Putamen (tissue), 1 donor: ENCODE measurements at regions not wholly inside any gene's neighbourhood (a gene's known extent, or its start where the extent isn't known, plus 50 kb on each side); places are given as distances from the start of the nearest gene placed in this dataset.

Experiments used
- DNase-seq: peaks from one replicate; pipeline ENCODE4 v3.0.0-alpha.2; 2016; ENCODE audit warnings: low spot score

- DNase-seq, result no peak
These were observed 100.1 kb upstream of the DUSP10 start for GRCh38 chr1:221841983-221842335.

DNA sequence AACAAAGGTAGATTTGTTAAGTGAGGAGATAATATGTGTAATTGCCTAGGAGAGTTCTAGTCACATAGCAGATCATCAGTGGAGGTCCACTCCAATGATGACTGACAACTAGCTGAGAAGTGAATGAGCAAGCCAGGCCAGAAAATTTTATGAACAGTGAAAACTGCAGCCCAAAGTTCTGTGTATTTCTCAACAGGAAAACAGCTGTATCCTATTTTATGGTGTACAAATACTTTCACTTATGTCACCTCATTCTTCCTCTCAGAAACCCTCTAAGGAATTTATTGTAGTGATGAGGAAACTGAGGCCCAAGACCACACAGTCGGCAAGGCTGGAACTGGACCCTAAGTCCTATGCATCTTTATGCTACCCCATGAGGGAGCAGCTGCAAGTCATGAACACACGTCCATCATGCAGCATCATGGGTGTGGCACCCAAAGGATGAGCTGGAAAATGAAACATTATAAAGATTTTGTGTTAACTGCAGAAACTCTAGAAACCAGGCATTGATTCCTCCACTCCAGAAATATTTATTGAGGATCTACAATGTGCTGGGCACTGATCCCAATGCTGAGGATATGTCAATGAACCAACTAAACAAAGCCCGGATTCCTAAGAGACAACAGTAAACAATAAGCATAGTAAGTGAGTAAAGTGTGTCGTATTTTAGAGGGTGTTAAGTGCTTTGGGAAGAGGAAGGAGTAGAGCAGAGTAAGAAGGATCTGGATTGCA, 99.5 kb upstream of the DUSP10 start:
- no peak for DNase-seq

- no peak for DNase-seq
These were observed 98.8 kb upstream of the DUSP10 start for GRCh38 chr1:221840511-221841243.

- DNase-seq, result no peak
These were observed 98.0 kb upstream of the DUSP10 start for GRCh38 chr1:221839782-221840395.

DNA sequence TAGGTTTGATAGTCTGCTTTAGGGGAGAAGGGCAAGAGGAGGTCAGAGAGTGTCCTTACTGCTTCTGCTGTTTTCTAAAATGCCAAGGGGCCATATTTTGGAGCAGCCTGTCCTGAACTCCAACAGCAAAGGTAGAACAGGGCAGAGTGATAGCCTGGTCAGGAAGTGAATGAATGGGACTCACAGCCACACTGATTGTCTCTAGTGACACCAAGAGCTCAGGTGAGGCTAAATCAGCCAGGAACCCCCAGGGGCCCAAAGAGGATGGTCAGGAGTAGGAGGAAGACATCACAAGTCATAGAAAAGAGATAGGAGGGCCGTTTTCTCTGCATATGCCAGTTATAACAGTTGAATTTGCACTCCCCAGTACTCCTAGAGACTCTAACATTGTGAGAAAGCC, 97.4 kb upstream of the DUSP10 start:
- no peak for DNase-seq

DNA sequence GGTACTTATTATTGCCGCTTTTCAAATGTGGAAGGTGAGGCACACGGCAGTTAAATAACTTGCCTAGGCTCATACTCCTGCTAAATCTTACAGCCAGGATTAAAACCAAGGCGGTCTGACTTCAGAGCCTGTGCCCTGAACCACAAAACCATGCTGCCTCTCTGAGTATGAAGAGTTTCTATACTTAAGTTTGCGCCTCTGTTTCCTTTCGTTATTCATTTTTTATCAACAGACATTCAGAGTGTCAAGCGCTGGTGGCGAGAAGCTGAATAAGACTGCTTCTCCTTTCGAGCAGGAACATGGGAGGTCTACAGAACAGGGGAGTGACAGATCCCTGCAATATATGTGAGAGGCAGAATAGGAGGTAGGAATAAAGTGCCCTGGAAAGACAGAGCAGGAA, 96.0 kb upstream of the DUSP10 start:
- no peak for DNase-seq

GRCh38 chr1:221834698-221835513, 93.0 kb upstream of the DUSP10 start:
- no peak for DNase-seq

GRCh38 chr1:221832617-221833016, 90.7 kb upstream of the DUSP10 start:
- no peak for DNase-seq

GRCh38 chr1:221832151-221832550, 90.3 kb upstream of the DUSP10 start:
- DNase-seq, result no peak

GRCh38 chr1:221829327-221830015, 87.6 kb upstream of the DUSP10 start:
- no peak for DNase-seq

DNA sequence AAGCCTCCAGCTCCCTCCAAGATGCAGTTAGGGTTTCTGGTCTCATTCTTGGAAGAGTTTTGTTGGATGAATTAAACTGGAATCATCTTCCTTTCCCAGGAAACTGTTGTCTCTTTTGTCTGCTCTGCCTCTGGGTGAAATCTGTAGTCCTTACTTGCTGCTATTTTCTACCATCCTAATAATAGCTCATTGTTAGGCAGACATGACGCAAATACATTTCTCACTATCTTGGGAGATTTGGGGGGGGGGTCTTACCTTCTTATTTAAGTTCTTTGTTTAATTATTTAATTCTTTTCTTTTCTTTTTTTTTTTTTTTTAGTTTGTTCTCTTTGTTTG, 85.4 kb upstream of the DUSP10 start:
- DNase-seq, result no peak

DNA sequence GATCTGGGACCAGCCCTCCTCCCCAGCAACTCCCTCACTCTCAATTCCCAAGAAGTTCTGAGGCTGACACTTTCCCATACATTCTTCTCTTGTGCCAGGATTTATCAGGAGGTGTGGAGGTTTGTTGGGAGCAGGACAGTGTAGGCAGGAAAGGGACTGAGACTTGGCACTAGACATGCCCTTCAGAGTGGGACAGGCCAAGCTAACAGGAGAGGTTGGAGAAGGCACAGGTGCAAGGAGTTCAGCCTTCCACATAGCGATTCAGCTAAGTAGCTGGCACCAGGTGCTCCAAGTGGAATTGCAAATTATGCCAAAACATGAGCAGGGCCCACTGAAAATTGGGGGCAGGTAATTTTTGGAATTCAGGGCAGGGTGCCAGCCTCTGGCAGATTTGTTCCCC, 83.0 kb upstream of the DUSP10 start:
- DNase-seq, result no peak

DNA sequence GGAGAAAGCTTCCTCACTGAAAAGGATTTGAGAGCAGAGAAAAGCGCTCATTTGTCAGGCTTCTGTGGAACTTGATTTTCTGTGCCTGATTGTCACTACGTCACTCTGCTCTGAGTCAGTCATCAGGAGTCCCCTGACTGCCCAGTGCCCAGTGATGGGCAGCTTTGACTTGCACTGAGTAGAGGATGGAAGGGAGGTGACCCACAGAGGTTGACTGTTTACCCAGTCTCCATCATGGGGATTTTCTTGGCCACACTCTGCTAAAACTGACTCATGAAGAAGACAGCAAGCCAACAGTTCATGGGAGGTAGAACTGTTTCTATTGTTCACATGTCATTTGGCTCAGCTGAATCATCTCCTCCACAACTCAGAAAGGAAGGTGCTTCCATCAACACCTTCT, 82.1 kb upstream of the DUSP10 start:
- no peak for DNase-seq

DNA sequence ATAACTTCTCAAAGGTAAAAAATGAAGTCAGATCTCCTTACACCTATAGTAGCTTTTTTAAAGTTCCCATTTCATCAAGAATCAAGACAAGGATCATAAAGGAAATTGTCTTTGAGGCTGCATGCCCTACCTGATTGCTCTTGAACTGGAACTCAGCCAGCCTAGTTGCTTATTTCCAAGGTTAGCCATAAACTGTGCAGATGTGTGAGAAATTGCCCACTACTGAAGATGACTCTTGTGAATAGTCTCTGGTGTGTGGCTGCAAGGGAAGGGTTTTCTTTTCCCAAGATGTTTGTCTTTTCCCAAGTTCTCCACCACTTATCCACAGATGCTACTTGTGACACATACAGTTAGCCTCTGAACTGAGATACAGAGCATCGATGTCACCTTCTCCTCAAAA, 81.7 kb upstream of the DUSP10 start:
- no peak for DNase-seq

DNA sequence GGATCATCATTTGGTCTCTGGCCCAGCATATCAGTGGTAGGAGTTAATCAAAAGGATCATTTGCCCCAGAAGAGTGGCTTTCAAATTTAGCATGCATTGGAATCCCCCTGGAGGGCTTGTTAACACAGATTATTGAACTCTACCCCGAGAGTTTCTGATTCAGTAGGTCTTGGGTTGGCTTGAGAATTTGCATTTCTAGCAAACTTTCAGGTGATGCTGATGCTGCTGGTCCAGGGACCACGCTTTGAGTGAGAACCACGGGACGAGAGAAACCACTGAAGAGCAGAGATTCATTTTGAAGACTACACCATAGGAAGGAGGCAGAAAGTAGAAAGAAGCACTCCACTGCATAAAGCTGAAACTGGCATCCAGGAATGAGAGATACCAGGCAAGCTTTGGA, 81.3 kb upstream of the DUSP10 start:
- DNase-seq, result no peak

DNA sequence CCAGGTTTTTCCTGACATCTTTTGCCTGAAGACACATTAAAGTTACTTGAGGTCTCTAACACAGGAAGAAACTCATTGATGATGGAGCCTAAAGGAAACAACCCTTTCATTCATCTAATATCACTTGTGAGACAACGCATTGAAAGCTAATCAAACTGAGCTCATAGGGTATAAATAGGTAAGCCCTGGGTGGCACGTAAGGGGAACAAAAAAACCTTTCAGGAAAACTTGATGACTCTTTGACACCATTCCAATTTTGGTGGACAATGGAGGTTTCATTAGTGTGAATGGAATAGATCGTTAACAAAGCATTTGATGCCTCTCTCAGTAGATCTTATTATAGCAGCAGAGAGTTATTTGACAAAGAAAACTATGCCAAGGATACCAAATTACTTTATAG, 80.7 kb upstream of the DUSP10 start:
- DNase-seq, result no peak

GRCh38 chr1:221816899-221817298, 75.0 kb upstream of the DUSP10 start:
- no peak for DNase-seq

DNA sequence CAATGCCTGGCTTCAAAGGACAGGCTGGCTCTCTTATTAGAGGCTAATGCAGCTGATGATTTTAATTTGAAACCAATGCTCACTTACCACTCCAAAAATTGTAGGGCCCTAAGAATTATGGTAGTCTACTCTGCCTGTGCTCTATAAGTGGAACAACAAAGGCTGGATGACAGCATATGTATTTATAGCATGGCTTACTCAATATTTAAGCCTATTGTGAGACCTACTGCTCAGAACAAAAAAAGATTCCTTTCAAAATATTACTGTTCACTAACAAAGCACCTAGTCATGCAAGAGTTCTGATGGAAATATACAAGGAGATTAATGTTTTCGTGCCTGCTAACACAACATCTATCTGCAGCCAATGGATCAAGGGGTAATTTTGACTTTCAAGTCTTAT, 73.8 kb upstream of the DUSP10 start:
- DNase-seq, result no peak

DNA sequence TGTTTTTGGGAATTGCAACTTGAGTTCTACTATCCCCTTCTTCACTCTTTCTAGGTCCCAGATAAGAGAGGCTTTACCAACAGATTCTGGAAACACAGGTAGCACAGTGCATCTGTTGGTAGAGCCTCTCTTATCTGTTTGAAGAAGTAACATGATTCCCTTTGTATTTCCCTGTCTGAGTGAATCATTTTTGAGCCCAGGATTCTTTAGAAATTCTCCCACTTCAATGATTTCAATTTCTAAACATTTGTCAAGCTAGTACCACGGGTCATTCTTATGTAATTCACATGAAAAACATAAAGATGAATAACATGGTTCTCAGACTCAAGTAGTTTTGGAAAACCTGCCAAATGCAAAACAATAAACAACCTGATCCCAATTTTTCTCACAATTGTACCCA, 72.0 kb upstream of the DUSP10 start:
- DNase-seq, result no peak

DNA sequence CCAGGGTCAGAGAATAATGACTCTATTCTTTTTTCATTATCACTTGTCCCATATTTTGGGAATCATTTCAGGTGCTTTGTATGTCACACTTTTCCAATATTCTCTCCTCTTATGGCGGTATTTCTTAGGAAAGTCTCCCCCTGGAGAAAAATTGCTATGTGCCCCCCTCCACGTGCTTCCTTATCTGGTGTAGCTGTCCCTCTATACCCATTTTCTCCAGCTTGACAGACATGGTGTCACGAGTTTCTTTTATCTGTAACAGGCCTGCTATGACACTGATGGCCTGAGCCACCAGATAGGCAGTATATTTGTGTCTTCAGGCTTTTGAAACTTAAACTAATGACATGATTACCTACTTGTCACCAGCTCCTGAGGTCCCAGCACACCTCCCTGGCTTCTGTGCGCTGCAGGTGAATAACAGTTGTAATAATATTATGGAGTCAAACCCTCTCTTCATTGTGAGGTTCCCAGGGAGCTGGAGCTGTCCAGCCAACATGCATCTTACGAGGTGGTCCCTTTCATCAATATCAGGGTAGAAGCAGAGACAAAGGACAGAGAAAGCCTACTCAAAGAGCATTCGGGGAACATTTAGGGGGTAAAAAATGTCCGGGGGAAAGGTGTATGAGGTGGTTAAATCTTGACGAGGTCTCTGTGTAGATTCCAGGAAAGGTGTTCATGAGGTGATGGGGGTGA, 71.2 kb upstream of the DUSP10 start:
- no peak for DNase-seq

DNA sequence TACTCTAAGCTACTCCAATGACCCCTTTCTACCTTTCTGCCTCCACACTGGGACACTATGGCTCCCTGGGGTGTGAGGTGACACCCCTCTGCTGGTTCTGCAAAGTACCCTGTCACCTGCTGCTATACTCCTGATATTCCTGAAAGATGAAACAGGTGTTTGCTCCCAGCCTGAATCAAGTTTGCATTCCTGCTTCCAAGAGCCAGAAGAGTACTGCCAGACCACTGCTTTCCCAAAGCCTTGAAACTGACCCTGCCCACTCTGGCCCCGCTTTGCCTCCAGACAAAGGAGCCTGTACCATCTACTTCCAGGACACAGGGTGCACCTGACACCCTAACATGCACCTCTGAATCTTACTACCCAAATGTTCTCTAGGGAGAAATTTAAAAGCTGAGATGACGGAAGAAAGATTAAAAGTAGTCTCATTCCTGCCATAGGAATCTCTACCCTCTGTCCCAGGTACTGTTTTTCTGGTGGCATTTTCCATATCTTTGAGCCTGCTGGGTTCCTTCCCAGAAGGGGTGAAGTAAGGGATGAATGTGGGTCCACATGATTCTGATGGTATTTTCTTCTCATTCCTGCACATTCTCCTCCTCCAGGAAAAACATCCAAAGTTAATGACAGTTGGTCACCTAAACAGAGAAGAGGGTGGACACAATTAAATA, 70.3 kb upstream of the DUSP10 start:
- no peak for DNase-seq
